ENCODE measurements at regions not wholly inside any gene's neighbourhood (a gene's known extent, or its start where the extent isn't known, plus 50 kb on each side); places are given as distances from the start of the nearest gene placed in this dataset.

GRCh38 chr15:39391230-39391629 is 189.6 kb upstream of the THBS1 start:
- Histone ChIP-seq H3K79me2 (ENCODE audit: control insufficient read depth, insufficient read depth, low read length) (no peaks in the 10 kb centered on the region), H3K9ac (replicated peaks; ENCODE audit: extremely low read depth, insufficient read depth, low read length) (no peak overlapping the region), H2AFZ (ENCODE audit: low read depth, low read length) (no peak overlapping the region), H3K4me1 (ENCODE audit: control insufficient read depth, extremely low read depth, insufficient read depth, low read length) (peaks cover 18% of the 10 kb centered on the region), H3K9me3 (replicated peaks; ENCODE audit: control insufficient read depth, insufficient read depth, low read length) (no peaks in the 10 kb centered on the region), H3K9me1 (replicated peaks; ENCODE audit: control insufficient read depth, extremely low read depth, insufficient read depth, low read length) (no peaks in the 10 kb centered on the region), H3K27me3 (ENCODE audit: control insufficient read depth in 2 of 2, insufficient read depth in 2 of 2, low read length in 2 of 2) (no peaks in the 10 kb centered on the region), H3K27ac (ENCODE audit: insufficient read depth, low read depth, low read length) (no peak overlapping the region), H3K4me2 (ENCODE audit: insufficient read depth, low read length) (no peak overlapping the region), H4K20me1 (replicated peaks; ENCODE audit: control insufficient read depth, extremely low read depth, insufficient read depth, low read length) (no peaks in the 10 kb centered on the region), H3K36me3 (ENCODE audit: control insufficient read depth in 2 of 2, extremely low read depth in 1 of 2, insufficient read depth in 2 of 2, low read length in 2 of 2) (no peaks in the 10 kb centered on the region), H3K4me3 (replicated peaks in 1 of 3; ENCODE audit: insufficient read depth in 1 of 3, low read depth in 1 of 3, low read length in 3 of 3) (no peak overlapping the region)
- DNase-seq (ENCODE audit: low read depth, low spot score) (no peak), FAIRE-seq (no peak)
- TF ChIP-seq FOS (IDR thresholded peaks at IDR 0.05; ENCODE audit: borderline replicate concordance, insufficient read depth, low read length) = no peak
- no peak for TF ChIP-seq MAX (IDR thresholded peaks at IDR 0.05; ENCODE audit: insufficient read depth, insufficient read length)
- no peak for TF ChIP-seq GATA2 (IDR thresholded peaks at IDR 0.05; ENCODE audit: insufficient read depth, insufficient read length, low read depth, low read length)
- no peak for TF ChIP-seq CTCF (IDR thresholded peaks at IDR 0.05; ENCODE audit: extremely low read depth in 1 of 2, insufficient read depth in 1 of 2, low read depth in 1 of 2, low read length in 2 of 2)
- TF ChIP-seq EZH2 (IDR thresholded peaks at IDR 0.05; ENCODE audit: borderline replicate concordance, low read depth, low read length, severe bottlenecking) = no peak
- no peak for TF ChIP-seq POLR2A (IDR thresholded peaks at IDR 0.05; ENCODE audit: low read depth, low read length)
- no peak for TF ChIP-seq POLR2AphosphoS5 (IDR thresholded peaks at IDR 0.05; ENCODE audit: insufficient read depth, low read depth, low read length)
- TF ChIP-seq MYC (IDR thresholded peaks at IDR 0.05; ENCODE audit: low read depth, low read length) = no peak
- no peak for TF ChIP-seq JUN (IDR thresholded peaks at IDR 0.05; ENCODE audit: borderline replicate concordance, insufficient read depth, insufficient read length, low read depth)
- intact Hi-C loops (cut with micrococcal nuclease) = no loop called here
- POLR2A ChIA-PET = no interaction called here
- BruUV-seq (replicated peaks) = no TSS peak
- CTCF ChIA-PET = interaction anchor here (0.9 to 1.5 kb wide), 2 partner anchors 12 to 13 kb away, joined by 3 to 4 read pairs; no protein-coding TSS in a partner anchor
- dilution Hi-C loops (cut with MboI; ENCODE audit: extremely low pct_ligation_motif_present, low sequenced_read_pairs) = no loop called here

All from endothelial cell of umbilical vein (primary cell).